GM12878 (cell line): ENCODE measurements at regions not wholly inside any gene's neighbourhood (a gene's known extent, or its start where the extent isn't known, plus 50 kb on each side); places are given as distances from the start of the nearest gene placed in this dataset.

ENCODE experiments used
- ATAC-seq: fragments of 200-7000 bp; cut with Tn5 transposase; 3 replicates; pipeline ENCODE4 v1.9.1; 2020; ENCODE audit warnings: mild to moderate bottlenecking, moderate library complexity
- BruUV-seq: library from RNA; stranded (reverse); fragments of 400-500 nt; replicated peaks from 2 replicates; lab custom pipeline; 2021; lab: Mats Ljungman, UMichigan
- CTCF ChIA-PET: fragments of 300-600 bp; sonication (Branson Sonifier 250); formaldehyde crosslinking; extraction: SDS; loops from one replicate; lab custom pipeline; 2021; ENCODE audit warnings: inconsistent platforms; lab: Yijun Ruan, JAX
- POLR2A ChIA-PET: fragments of 350-600 bp; formaldehyde crosslinking; extraction: SDS; loops from one replicate; lab custom pipeline; 2021; ENCODE audit warnings: inconsistent platforms; lab: Charles Lee
- RAD21 ChIA-PET: fragments of 300-600 bp; sonication (Branson Sonifier 250); formaldehyde crosslinking; loops from one replicate; lab custom pipeline; 2023; ENCODE audit warnings: antibody characterized with exemption; ENCODE audit not compliant: unreplicated experiment; lab: Charles Lee
- SMC1A ChIA-PET: fragments of 300-600 bp; sonication (Branson Sonifier 250); formaldehyde crosslinking; loops from one replicate; lab custom pipeline; 2023; ENCODE audit not compliant: unreplicated experiment, uncharacterized antibody; lab: Charles Lee
- DNase-seq: peaks from one replicate; pipeline ENCODE4 v3.0.0-alpha.2; 2011; ENCODE audit warnings: low read depth, low spot score
- FAIRE-seq: peaks from 3 replicates; lab custom pipeline; 2011; peaks lifted over from hg19 to GRCh38; lab: Jason Lieb, UNC
- H2AFZ ChIP-seq: 2 replicates; pipeline ENCODE4 v1.6.0; 2011; ENCODE audit warnings: low read depth, low read length, control low read depth; ENCODE audit not compliant: control insufficient read depth
- H3K27ac ChIP-seq: 2 replicates; pipeline ENCODE4 v1.5.1; 2011; ENCODE audit warnings: control low read depth; ENCODE audit not compliant: control insufficient read depth, insufficient read depth
- H3K27me3 ChIP-seq, 2 experiments: replicated peaks in 1 of 2; 2 replicates each; pipeline versions ENCODE4 v1.6.0 to v1.6.1; 2011; ENCODE audit warnings: low read length in 1 of 2; ENCODE audit not compliant: control insufficient read depth in 2 of 2, insufficient read depth in 2 of 2
- H3K36me3 ChIP-seq, 2 experiments: 2 replicates each; pipeline ENCODE4 v1.5.1; 2011; ENCODE audit warnings: low read length in 1 of 2; ENCODE audit not compliant: control insufficient read depth in 2 of 2, insufficient read depth in 2 of 2
- H3K4me1 ChIP-seq: 2 replicates; pipeline ENCODE4 v1.6.1; 2011; ENCODE audit warnings: mild to moderate bottlenecking, low read length, moderate library complexity, mixed read lengths; ENCODE audit not compliant: control insufficient read depth, insufficient read depth
- H3K4me2 ChIP-seq: 2 replicates; pipeline ENCODE4 v1.6.0; 2011; ENCODE audit warnings: control low read depth; ENCODE audit not compliant: control insufficient read depth, insufficient read depth
- H3K4me3 ChIP-seq: fragments of 200-600 bp; sonication (generic); 2 replicates; pipeline ENCODE4 v1.5.1; 2016
- H3K79me2 ChIP-seq: 2 replicates; pipeline ENCODE4 v1.6.0; 2011; ENCODE audit warnings: low read length; ENCODE audit not compliant: control insufficient read depth, insufficient read depth
- H3K9ac ChIP-seq: 2 replicates; pipeline ENCODE4 v1.8.0; 2011; ENCODE audit warnings: low read length, control low read depth, mixed read lengths; ENCODE audit not compliant: control insufficient read depth, insufficient read depth
- H3K9me3 ChIP-seq: replicated peaks from 3 replicates; pipeline ENCODE4 v1.5.1; 2011; ENCODE audit warnings: mild to moderate bottlenecking, low read length; ENCODE audit not compliant: control insufficient read depth, insufficient read depth
- H4K20me1 ChIP-seq: 2 replicates; pipeline ENCODE4 v1.6.0; 2011; ENCODE audit not compliant: control insufficient read depth, insufficient read depth
- CBFB ChIP-seq: IDR thresholded peaks from 2 replicates; pipeline ENCODE4 v1.6.1; 2016; ENCODE audit warnings: antibody characterized with exemption, low read depth
- CBX5 ChIP-seq: sonication (generic); IDR thresholded peaks from 2 replicates; pipeline ENCODE4 v1.6.1; 2016; ENCODE audit warnings: low read depth, moderate library complexity, mild to moderate bottlenecking, inconsistent platforms
- HCFC1 ChIP-seq: fragments of 150-350 bp; IDR thresholded peaks from 2 replicates; pipeline ENCODE4 v1.6.1; 2014; ENCODE audit warnings: low read length
- HDGF ChIP-seq: fragments of 450-650 bp; IDR thresholded peaks from 2 replicates; pipeline ENCODE4 v1.6.1; 2016; ENCODE audit warnings: antibody characterized with exemption
- KDM1A ChIP-seq: fragments of 200-600 bp; sonication (generic); IDR thresholded peaks from 2 replicates; pipeline ENCODE4 v1.6.1; 2016; ENCODE audit warnings: borderline replicate concordance
- MTA2 ChIP-seq: fragments of 450-650 bp; IDR thresholded peaks from 2 replicates; pipeline ENCODE4 v1.6.1; 2016; ENCODE audit warnings: low read depth, mild to moderate bottlenecking, moderate library complexity
- NFIC ChIP-seq: IDR thresholded peaks from 2 replicates; pipeline ENCODE4 v1.6.1; 2012; ENCODE audit warnings: low read depth, mild to moderate bottlenecking, inconsistent platforms, low read length, moderate library complexity
- NFXL1 ChIP-seq: fragments of 450-650 bp; IDR thresholded peaks from 2 replicates; pipeline ENCODE4 v1.6.1; 2017; ENCODE audit warnings: antibody characterized with exemption, mild to moderate bottlenecking, borderline replicate concordance
- PKNOX1 ChIP-seq: fragments of 450-650 bp; IDR thresholded peaks from 2 replicates; pipeline ENCODE4 v1.6.1; 2016; ENCODE audit warnings: mild to moderate bottlenecking
- SKIL ChIP-seq: fragments of 450-650 bp; IDR thresholded peaks from 2 replicates; pipeline ENCODE4 v1.6.1; 2017; ENCODE audit warnings: mild to moderate bottlenecking, low read depth, inconsistent platforms; ENCODE audit not compliant: poor library complexity, severe bottlenecking
- SP1 ChIP-seq: IDR thresholded peaks from one replicate; pipeline ENCODE4 v1.6.1; 2011; ENCODE audit warnings: low read depth, low read length
- YY1 ChIP-seq: IDR thresholded peaks from 2 replicates; pipeline ENCODE4 v1.6.1; 2011; ENCODE audit warnings: low read depth, mild to moderate bottlenecking, low read length
- WGBS: methylation state at CpG from one replicate; pipeline ENCODE4 v1.1.6; 2016; ENCODE audit warnings: low lambda C conversion rate; ENCODE audit not compliant: insufficient replicate concordance, insufficient coverage; ENCODE audit errors: missing lambda C conversion rate; 5-methylcytosine and 5-hydroxymethylcytosine counted together
- in situ Hi-C: fragments of 300-500 bp; cut with MboI; formaldehyde crosslinking; loops from 9 replicates; pipeline ENCODE4 v1.14.3; 2018; ENCODE audit warnings: mixed read lengths
- intact Hi-C: fragments of 100-400 bp; cut with micrococcal nuclease; formaldehyde crosslinking; loops from one replicate; pipeline ENCODE4 v1.14.2; 2022; ENCODE audit not compliant: unreplicated experiment
- TF ChIP-seq, protein P1 (sequence below): IDR thresholded peaks from 2 replicates; pipeline ENCODE4 v1.6.1; 2012; ENCODE audit warnings: low read length, inconsistent platforms
- TF ChIP-seq, protein P2 (sequence below): IDR thresholded peaks from 2 replicates; pipeline ENCODE4 v1.6.1; 2011; ENCODE audit warnings: borderline replicate concordance, low read depth, mild to moderate bottlenecking, moderate library complexity, low read length; ENCODE audit not compliant: insufficient read depth, poor library complexity, severe bottlenecking

DNA sequence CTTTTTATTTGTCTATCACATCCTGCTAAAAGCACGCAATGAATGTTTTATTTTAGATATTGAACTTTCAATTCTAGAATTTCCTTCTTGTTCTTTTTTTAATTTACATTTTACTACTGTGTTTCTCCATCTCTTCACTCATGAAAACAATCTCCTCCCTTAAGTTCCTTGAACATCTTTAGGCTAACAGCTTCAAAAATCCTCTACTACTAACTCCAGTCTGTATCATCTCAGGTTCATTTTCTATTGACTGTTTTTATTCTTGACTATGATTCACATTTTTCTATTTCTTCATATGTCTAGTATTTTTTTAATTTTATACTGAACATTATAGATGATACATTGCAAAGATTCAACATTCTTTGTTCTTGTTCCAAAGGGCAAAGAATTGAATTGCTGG, 79.2 kb upstream of the NCK2 start:
- TF ChIP-seq NFIC (no peak), CBFB (no peak), HDGF (no peak), PKNOX1 (no peak), CBX5 (no peak), KDM1A (no peak), SP1 (no peak), SKIL (no peak), HCFC1 (no peak), MTA2 (no peak), YY1 (no peak), NFXL1 (no peak)
- TF ChIP-seq, protein P1, sequence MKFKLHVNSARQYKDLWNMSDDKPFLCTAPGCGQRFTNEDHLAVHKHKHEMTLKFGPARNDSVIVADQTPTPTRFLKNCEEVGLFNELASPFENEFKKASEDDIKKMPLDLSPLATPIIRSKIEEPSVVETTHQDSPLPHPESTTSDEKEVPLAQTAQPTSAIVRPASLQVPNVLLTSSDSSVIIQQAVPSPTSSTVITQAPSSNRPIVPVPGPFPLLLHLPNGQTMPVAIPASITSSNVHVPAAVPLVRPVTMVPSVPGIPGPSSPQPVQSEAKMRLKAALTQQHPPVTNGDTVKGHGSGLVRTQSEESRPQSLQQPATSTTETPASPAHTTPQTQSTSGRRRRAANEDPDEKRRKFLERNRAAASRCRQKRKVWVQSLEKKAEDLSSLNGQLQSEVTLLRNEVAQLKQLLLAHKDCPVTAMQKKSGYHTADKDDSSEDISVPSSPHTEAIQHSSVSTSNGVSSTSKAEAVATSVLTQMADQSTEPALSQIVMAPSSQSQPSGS = no peak
- TF ChIP-seq, protein P2, sequence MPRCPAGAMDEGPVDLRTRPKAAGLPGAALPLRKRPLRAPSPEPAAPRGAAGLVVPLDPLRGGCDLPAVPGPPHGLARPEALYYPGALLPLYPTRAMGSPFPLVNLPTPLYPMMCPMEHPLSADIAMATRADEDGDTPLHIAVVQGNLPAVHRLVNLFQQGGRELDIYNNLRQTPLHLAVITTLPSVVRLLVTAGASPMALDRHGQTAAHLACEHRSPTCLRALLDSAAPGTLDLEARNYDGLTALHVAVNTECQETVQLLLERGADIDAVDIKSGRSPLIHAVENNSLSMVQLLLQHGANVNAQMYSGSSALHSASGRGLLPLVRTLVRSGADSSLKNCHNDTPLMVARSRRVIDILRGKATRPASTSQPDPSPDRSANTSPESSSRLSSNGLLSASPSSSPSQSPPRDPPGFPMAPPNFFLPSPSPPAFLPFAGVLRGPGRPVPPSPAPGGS = no peak
- H3K27ac ChIP-seq = no peak overlapping the region
- 70% methylated on average over 1 of the region's 1 CpG for WGBS
- SMC1A ChIA-PET = no interaction called here
- intact Hi-C loops = no loop called here
- no peak overlapping the region for H3K9ac ChIP-seq
- RAD21 ChIA-PET = no interaction called here
- no peak overlapping the region for H2AFZ ChIP-seq
- H3K36me3 ChIP-seq = no peaks in the 10 kb centered on the region
- ATAC-seq = no peak
- no peak for DNase-seq
- no peaks in the 10 kb centered on the region for H3K79me2 ChIP-seq
- H3K4me3 ChIP-seq = no peak overlapping the region
- CTCF ChIA-PET = no interaction called here
- in situ Hi-C loops = no loop called here
- H3K27me3 ChIP-seq = no peaks in the 10 kb centered on the region
- H3K4me1 ChIP-seq = no peaks in the 10 kb centered on the region
- BruUV-seq = no TSS peak
- FAIRE-seq = no peak
- H3K4me2 ChIP-seq = no peak overlapping the region
- no peaks in the 10 kb centered on the region for H4K20me1 ChIP-seq
- POLR2A ChIA-PET = no interaction called here
- no peaks in the 10 kb centered on the region; the same call in 2 of the 3 replicates for H3K9me3 ChIP-seq
